ENCODE measurements at regions not wholly inside any gene's neighbourhood (a gene's known extent, or its start where the extent isn't known, plus 50 kb on each side); places are given as distances from the start of the nearest gene placed in this dataset.

- Histone ChIP-seq H3K4me3 (no peak overlapping the region), H3K27me3 (ENCODE audit: low read depth) (peaks cover 10% of the 10 kb centered on the region), H3K4me1 (no peaks in the 10 kb centered on the region), H3K36me3 (no peaks in the 10 kb centered on the region), H3K9me3 (replicated peaks) (no peaks in the 10 kb centered on the region), H3K27ac (replicated peaks) (no peak overlapping the region)
- no peak for TF ChIP-seq CTCF (IDR thresholded peaks at IDR 0.05; ENCODE audit: borderline replicate concordance)
- intact Hi-C loops (cut with micrococcal nuclease) = no loop called here
- DNase-seq = no peak
These were observed 486.6 kb downstream of the SETD4 start for GRCh38 chr21:35573472-35574374.

GRCh38 chr21:35571910-35572309 is 488.4 kb downstream of the SETD4 start:
- intact Hi-C loops (cut with micrococcal nuclease) = no loop called here
- DNase-seq = no peak
- no peak for TF ChIP-seq CTCF (IDR thresholded peaks at IDR 0.05; ENCODE audit: borderline replicate concordance)
- Histone ChIP-seq H3K36me3 (no peaks in the 10 kb centered on the region), H3K27ac (replicated peaks) (no peak overlapping the region), H3K4me1 (no peaks in the 10 kb centered on the region), H3K27me3 (ENCODE audit: low read depth) (peaks cover 12% of the 10 kb centered on the region), H3K4me3 (no peak overlapping the region), H3K9me3 (replicated peaks) (peaks cover 4% of the 10 kb centered on the region)

DNA sequence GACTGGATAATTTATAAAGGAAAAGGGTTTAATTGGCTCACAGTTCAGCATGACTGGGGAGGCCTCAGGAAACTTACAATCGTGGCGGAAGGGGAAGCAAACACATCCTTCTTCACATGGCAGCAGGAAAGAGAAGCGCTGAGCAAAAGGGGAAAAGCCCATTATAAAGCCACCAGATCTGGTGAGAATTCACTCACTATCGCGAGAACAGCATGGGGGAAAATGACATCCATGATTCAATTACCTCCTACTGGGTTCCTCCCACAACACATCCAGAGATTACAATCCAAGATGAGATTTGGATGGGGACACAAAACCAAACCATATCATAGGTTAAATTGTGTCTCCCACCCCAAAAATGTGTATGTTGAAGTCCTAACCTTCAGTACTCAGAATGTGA is 491.7 kb downstream of the SETD4 start:
- Histone ChIP-seq H3K4me3 (no peak overlapping the region), H3K27ac (replicated peaks) (no peak overlapping the region), H3K4me1 (peaks cover 5% of the 10 kb centered on the region), H3K36me3 (no peaks in the 10 kb centered on the region), H3K9me3 (replicated peaks) (peaks cover 8% of the 10 kb centered on the region), H3K27me3 (ENCODE audit: low read depth) (peaks cover 37% of the 10 kb centered on the region)
- DNase-seq = no peak
- intact Hi-C loops (cut with micrococcal nuclease) = no loop called here
- no peak for TF ChIP-seq CTCF (IDR thresholded peaks at IDR 0.05; ENCODE audit: borderline replicate concordance)

GRCh38 chr21:35566874-35567273 is 493.5 kb downstream of the SETD4 start:
- no peak overlapping the region for H3K4me3 ChIP-seq
- TF ChIP-seq CTCF (IDR thresholded peaks at IDR 0.05; ENCODE audit: borderline replicate concordance) = no peak
- H3K4me1 ChIP-seq = peaks cover 10% of the 10 kb centered on the region
- no peak for DNase-seq
- intact Hi-C loops (cut with micrococcal nuclease) = no loop called here
- peaks cover 8% of the 10 kb centered on the region for H3K9me3 ChIP-seq (replicated peaks)
- H3K27ac ChIP-seq (replicated peaks) = no peak overlapping the region
- H3K27me3 ChIP-seq (ENCODE audit: low read depth) = peaks cover 46% of the 10 kb centered on the region
- H3K36me3 ChIP-seq = no peaks in the 10 kb centered on the region

GRCh38 chr21:35565204-35565611 is 495.1 kb downstream of the SETD4 start:
- no peaks in the 10 kb centered on the region for H3K36me3 ChIP-seq
- H3K27ac ChIP-seq (replicated peaks) = no peak overlapping the region
- no peak for DNase-seq

More at GRCh38 chr21:35565204-35565611, 495.1 kb downstream of the SETD4 start:
- H3K4me1 ChIP-seq = peaks cover 10% of the 10 kb centered on the region
- peaks cover 8% of the 10 kb centered on the region for H3K9me3 ChIP-seq (replicated peaks)
- H3K4me3 ChIP-seq = no peak overlapping the region
- intact Hi-C loops (cut with micrococcal nuclease) = no loop called here
- H3K27me3 ChIP-seq (ENCODE audit: low read depth) = peaks cover 48% of the 10 kb centered on the region
- no peak for TF ChIP-seq CTCF (IDR thresholded peaks at IDR 0.05; ENCODE audit: borderline replicate concordance)

All from left ventricle myocardium inferior (tissue), 1 donor.